H1 (cell line): ENCODE measurements at regions not wholly inside any gene's neighbourhood (a gene's known extent, or its start where the extent isn't known, plus 50 kb on each side); places are given as distances from the start of the nearest gene placed in this dataset.

Source experiments
- CTCF ChIA-PET: fragments of 300-600 bp; sonication (Branson Sonifier 250); formaldehyde crosslinking; loops from one replicate; lab custom pipeline; 2021; ENCODE audit not compliant: partially characterized antibody; lab: Charles Lee
- POLR2A ChIA-PET: fragments of 300-600 bp; sonication (Branson Sonifier 250); formaldehyde crosslinking; loops from one replicate; lab custom pipeline; 2021; ENCODE audit warnings: inconsistent platforms; ENCODE audit not compliant: partially characterized antibody; lab: Charles Lee
- DNase-seq, 2 experiments: peaks; one replicate each; pipeline versions ENCODE4 v3.0.0 to v3.0.0-alpha.2; 2010 to 2022; ENCODE audit warnings: low spot score in 2 of 2, low read depth in 1 of 2, mixed read lengths in 1 of 2
- FAIRE-seq: peaks from 2 replicates; lab custom pipeline; 2011; peaks lifted over from hg19 to GRCh38; lab: Jason Lieb, UNC
- H2AFZ ChIP-seq: 2 replicates; pipeline ENCODE4 v1.8.1; 2012; ENCODE audit warnings: low read length, inconsistent platforms
- H2AK5ac ChIP-seq: 2 replicates; pipeline ENCODE4 v1.6.1; 2013; ENCODE audit warnings: low read depth, low read length
- H2BK120ac ChIP-seq: replicated peaks from 2 replicates; pipeline ENCODE3; 2013; ENCODE audit warnings: low read depth, low read length, inconsistent platforms
- H2BK12ac ChIP-seq: 2 replicates; pipeline ENCODE4 v1.6.1; 2013; ENCODE audit warnings: low read depth, low read length
- H2BK15ac ChIP-seq: 2 replicates; pipeline ENCODE4 v1.6.1; 2013; ENCODE audit warnings: low read length
- H2BK20ac ChIP-seq: 2 replicates; pipeline ENCODE4 v1.6.1; 2013; ENCODE audit warnings: low read length
- H2BK5ac ChIP-seq: 2 replicates; pipeline ENCODE4 v1.6.1; 2013; ENCODE audit warnings: low read depth, low read length
- H3K14ac ChIP-seq: 2 replicates; pipeline ENCODE4 v1.6.1; 2013; ENCODE audit warnings: inconsistent platforms; ENCODE audit not compliant: insufficient read length
- H3K18ac ChIP-seq: 2 replicates; pipeline ENCODE4 v1.6.1; 2013; ENCODE audit warnings: low read length; ENCODE audit errors: extremely low read depth
- H3K23ac ChIP-seq: 2 replicates; pipeline ENCODE4 v1.6.1; 2013; ENCODE audit warnings: inconsistent platforms; ENCODE audit not compliant: insufficient read length
- H3K23me2 ChIP-seq: 2 replicates; pipeline ENCODE4 v1.6.1; 2013; ENCODE audit warnings: low read depth, low read length
- H3K27ac ChIP-seq: 2 replicates; pipeline ENCODE4 v1.6.1; 2011; ENCODE audit warnings: low read depth, low read length, inconsistent platforms
- H3K27me3 ChIP-seq, 4 experiments: replicated peaks in 1 of 4; 1 replicate in 1 of 4; 2 replicates in 3 of 4; pipeline versions ENCODE4 v1.6.1 to v1.8.1; 2011 to 2013; ENCODE audit warnings: low read length in 3 of 4, mild to moderate bottlenecking in 3 of 4, inconsistent platforms in 2 of 4, mixed read lengths in 2 of 4, moderate library complexity in 1 of 4; ENCODE audit not compliant: control insufficient read depth in 3 of 4, insufficient read depth in 3 of 4; ENCODE audit errors: extremely low read depth in 1 of 4
- H3K36me3 ChIP-seq, 4 experiments: 2 replicates each; pipeline versions ENCODE4 v1.6.1 to v1.8.1; 2011 to 2013; ENCODE audit warnings: mild to moderate bottlenecking in 4 of 4, low read length in 3 of 4, moderate library complexity in 2 of 4, control low read depth in 1 of 4, inconsistent platforms in 1 of 4; ENCODE audit not compliant: insufficient read depth in 4 of 4, control insufficient read depth in 2 of 4
- H3K4ac ChIP-seq: replicated peaks from 2 replicates; pipeline ENCODE3; 2013; ENCODE audit warnings: low read length, low read depth, mixed read lengths, inconsistent platforms; ENCODE audit not compliant: insufficient read length
- H3K4me1 ChIP-seq, 4 experiments: replicated peaks in 1 of 4; 1 replicate in 1 of 4; 2 replicates in 3 of 4; pipeline versions ENCODE4 v1.6.1 to v1.8.1; 2011 to 2013; ENCODE audit warnings: low read length in 3 of 4, inconsistent platforms in 2 of 4, mixed read lengths in 1 of 4; ENCODE audit not compliant: insufficient read depth in 4 of 4, control insufficient read depth in 3 of 4
- H3K4me2 ChIP-seq, 2 experiments: 2 replicates each; pipeline versions ENCODE4 v1.6.1 to v1.8.1; 2011 to 2013; ENCODE audit warnings: low read depth in 2 of 2, low read length in 2 of 2, control low read depth in 1 of 2, inconsistent platforms in 1 of 2, mild to moderate bottlenecking in 1 of 2; ENCODE audit not compliant: insufficient read depth in 1 of 2
- H3K4me3 ChIP-seq, 4 experiments: fragments of 200-600, 300-600 bp in 1 of 4; sonication (generic), shearing (Covaris generic), sonication (Bioruptor Twin) in 1 of 4; 2 replicates each; pipeline versions ENCODE4 v1.5.1 to v1.8.1; 2011 to 2016; ENCODE audit warnings: low read length in 4 of 4, low read depth in 3 of 4, control low read depth in 2 of 4, inconsistent platforms in 2 of 4, mild to moderate bottlenecking in 2 of 4, mixed read lengths in 1 of 4, moderate library complexity in 1 of 4; ENCODE audit not compliant: insufficient read depth in 2 of 4; ENCODE audit errors: extremely low read depth in 1 of 4
- H3K56ac ChIP-seq: replicated peaks from 2 replicates; pipeline ENCODE3; 2013; ENCODE audit warnings: low read depth, mild to moderate bottlenecking, mixed read lengths, low read length, inconsistent platforms; ENCODE audit not compliant: insufficient read length
- H3K79me1 ChIP-seq: 2 replicates; pipeline ENCODE4 v1.6.1; 2013; ENCODE audit warnings: low read depth, low read length, control low read depth
- H3K79me2 ChIP-seq, 2 experiments: 2 replicates each; pipeline versions ENCODE4 v1.6.1 to v1.8.1; 2012 to 2013; ENCODE audit warnings: low read length in 2 of 2, mild to moderate bottlenecking in 2 of 2, inconsistent platforms in 1 of 2; ENCODE audit not compliant: insufficient read depth in 2 of 2, control insufficient read depth in 1 of 2
- H3K9ac ChIP-seq, 4 experiments: replicated peaks in 1 of 4; 1 replicate in 1 of 4; 2 replicates in 3 of 4; pipeline versions ENCODE4 v1.6.1 to v1.8.1; 2011 to 2013; ENCODE audit warnings: low read depth in 3 of 4, low read length in 3 of 4, control low read depth in 2 of 4, mild to moderate bottlenecking in 2 of 4, moderate library complexity in 2 of 4, inconsistent platforms in 1 of 4; ENCODE audit errors: extremely low read depth in 1 of 4
- H3K9me3 ChIP-seq, 2 experiments: 2 replicates each; pipeline versions ENCODE4 v1.6.1 to v1.8.1; 2012 to 2013; ENCODE audit warnings: mild to moderate bottlenecking in 2 of 2, moderate library complexity in 2 of 2, control low read depth in 1 of 2, inconsistent platforms in 1 of 2, low read depth in 1 of 2, low read length in 1 of 2, mixed read lengths in 1 of 2; ENCODE audit not compliant: insufficient read depth in 2 of 2
- H4K20me1 ChIP-seq, 2 experiments: replicated peaks in 1 of 2; 2 replicates each; pipeline versions ENCODE3 to v1.8.1; 2011 to 2013; ENCODE audit warnings: inconsistent platforms in 2 of 2, low read length in 2 of 2, mild to moderate bottlenecking in 1 of 2; ENCODE audit not compliant: insufficient read depth in 2 of 2, control insufficient read depth in 1 of 2
- H4K5ac ChIP-seq: 2 replicates; pipeline ENCODE4 v1.6.1; 2013; ENCODE audit warnings: low read length, low read depth, mixed read lengths, inconsistent platforms; ENCODE audit not compliant: insufficient read length
- H4K8ac ChIP-seq: 2 replicates; pipeline ENCODE4 v1.8.0; 2013; ENCODE audit warnings: mild to moderate bottlenecking, moderate library complexity, low read length, inconsistent platforms; ENCODE audit not compliant: insufficient read depth; ENCODE audit errors: extremely low read depth
- H4K91ac ChIP-seq: replicated peaks from 2 replicates; pipeline ENCODE3; 2013; ENCODE audit warnings: low read length, mixed read lengths, inconsistent platforms; ENCODE audit not compliant: insufficient read length
- BRCA1 ChIP-seq: IDR thresholded peaks from 2 replicates; pipeline ENCODE4 v1.6.1; 2012; ENCODE audit warnings: low read depth, low read length, improper control_type of control experiment
- MAX ChIP-seq: IDR thresholded peaks from 2 replicates; pipeline ENCODE4 v1.6.1; 2012; ENCODE audit warnings: inconsistent platforms
- POU5F1 ChIP-seq: IDR thresholded peaks from 2 replicates; pipeline ENCODE4 v1.6.1; 2011; ENCODE audit warnings: low read depth, mild to moderate bottlenecking, low read length, moderate library complexity
- WGBS, 2 experiments: shearing (Covaris generic) in 1 of 2; methylation state at CpG; one replicate each; pipeline versions ENCODE4 v1.1.6 to v1.1.7; 2013 to 2015; ENCODE audit warnings: low lambda C conversion rate in 2 of 2, mixed read lengths in 2 of 2, inconsistent platforms in 1 of 2, low coverage in 1 of 2, missing lambda C conversion rate in 1 of 2; ENCODE audit not compliant: insufficient replicate concordance in 2 of 2, insufficient coverage in 1 of 2, insufficient read length in 1 of 2; ENCODE audit errors: extremely low coverage in 1 of 2, missing lambda C conversion rate in 1 of 2; 5-methylcytosine and 5-hydroxymethylcytosine counted together

GRCh38 chr2:143949121-143949848, 570.6 kb downstream of the ZEB2 start:
- Histone ChIP-seq H2AFZ (no peak overlapping the region), H2BK20ac (no peak overlapping the region), H2BK5ac (no peak overlapping the region), H3K79me2 (no peaks in the 10 kb centered on the region), H4K20me1 (no peaks in the 10 kb centered on the region), H2AK5ac (no peak overlapping the region), H4K91ac (no peak overlapping the region), H3K4me2 (no peak overlapping the region), H3K18ac (no peak overlapping the region), H3K79me1 (no peaks in the 10 kb centered on the region), H3K27me3 (no peaks in the 10 kb centered on the region), H2BK12ac (no peak overlapping the region), H3K56ac (no peak overlapping the region), H4K8ac (no peak overlapping the region), H3K36me3 (no peaks in the 10 kb centered on the region), H3K4me1 (no peaks in the 10 kb centered on the region), H3K23ac (no peak overlapping the region), H3K23me2 (no peaks in the 10 kb centered on the region), H3K4me3 (no peak overlapping the region), H2BK120ac (no peak overlapping the region), H3K9ac (no peak overlapping the region), H3K4ac (no peak overlapping the region), H3K27ac (no peak overlapping the region), H2BK15ac (no peak overlapping the region), H3K14ac (no peak overlapping the region), H4K5ac (no peak overlapping the region), H3K9me3 (no peaks in the 10 kb centered on the region)
- no peak for FAIRE-seq
- no peak for DNase-seq
- CTCF ChIA-PET, result interaction anchor here (1.3 kb wide), 1 partner anchor 374 kb away, joined by 3 read pairs; no protein-coding TSS in a partner anchor
- WGBS, 2 experiments, result 80% methylated on average over 3 of the region's 3 CpGs; no CpG with 5 or more reads in 1 of the 2 experiments
- POLR2A ChIA-PET, result no interaction called here
- TF ChIP-seq BRCA1 (no peak), MAX (no peak), POU5F1 (no peak)
